Heart right ventricle (tissue), 16 donors: ENCODE measurements at regions not wholly inside any gene's neighbourhood (a gene's known extent, or its start where the extent isn't known, plus 50 kb on each side); places are given as distances from the start of the nearest gene placed in this dataset.

Experiments used
- ATAC-seq, 8 donors: fragments of 200-7000 bp; cut with Tn5 transposase; one replicate each; pipeline ENCODE4 v1.9.1; 2020; ENCODE audit warnings: mild to moderate bottlenecking in 8 of 8, moderate library complexity in 8 of 8, moderate number of reproducible peaks in 1 of 8
- DNase-seq, 2 donors: peaks; one replicate each; pipeline ENCODE4 v3.0.0-alpha.2; 2020
- H3K27ac ChIP-seq, 10 donors: fragments of 200-600 bp; sonication (generic) in 2 of 10; one replicate each; pipeline versions ENCODE4 v1.5.0 to v1.8.0; 2020 to 2022; ENCODE audit warnings: mild to moderate bottlenecking in 3 of 10
- H3K27me3 ChIP-seq, 7 donors: fragments of 200-600 bp; one replicate each; pipeline ENCODE4 v1.8.0; 2021 to 2022; ENCODE audit warnings: mild to moderate bottlenecking in 2 of 7
- H3K36me3 ChIP-seq, 9 donors: fragments of 200-600 bp; sonication (generic) in 1 of 9; one replicate each; pipeline versions ENCODE4 v1.5.0 to v1.8.0; 2020 to 2022; ENCODE audit warnings: mild to moderate bottlenecking in 2 of 9
- H3K4me1 ChIP-seq, 9 donors: fragments of 200-600 bp; sonication (generic) in 1 of 9; one replicate each; pipeline versions ENCODE4 v1.5.0 to v1.8.0; 2020 to 2022; ENCODE audit warnings: mild to moderate bottlenecking in 4 of 9
- H3K4me3 ChIP-seq, 10 donors: fragments of 200-600 bp; sonication (generic) in 2 of 10; one replicate each; pipeline versions ENCODE4 v1.5.0 to v1.8.0; 2020 to 2022; ENCODE audit warnings: mild to moderate bottlenecking in 7 of 10, moderate library complexity in 2 of 10
- H3K9me3 ChIP-seq, 11 donors: fragments of 200-600 bp in 10 of 11; sonication (generic) in 2 of 11; one replicate each; pipeline versions ENCODE4 v1.5.0 to v1.8.0; 2013 to 2022; ENCODE audit warnings: mild to moderate bottlenecking in 2 of 11, control low read depth in 1 of 11, moderate library complexity in 1 of 11
- WGBS, 2 donors: extraction: QIAGEN DNeasy Blood & Tissue Kit; methylation state at CpG; one replicate each; pipeline ENCODE4 v1.1.7; 2013; ENCODE audit warnings: inconsistent platforms in 1 of 2; 5-methylcytosine and 5-hydroxymethylcytosine counted together
- intact Hi-C, 10 donors: fragments of 100-400 bp; cut with DNase I; formaldehyde crosslinking; loops; one replicate each; pipeline versions ENCODE4 v1.11.1 to v1.14.2; 2022
- TF ChIP-seq, protein P1 (sequence below), 9 donors: fragments of 200-600 bp; sonication (generic) in 2 of 9; IDR thresholded peaks; one replicate each; pipeline versions ENCODE4 v1.5.0 to v1.8.0; 2021 to 2022; ENCODE audit warnings: antibody characterized with exemption in 9 of 9, mild to moderate bottlenecking in 5 of 9, moderate library complexity in 1 of 9
- donor health status: Arrhythmogenic right ventricular cardiomyopathy.
- donor health status: ischemic (EF 13 %, LVEDD 7.1; RV severe dilation, severe dysfunction).
- donor health status: healthy with polysubstance abuse.
- donor health status: DM: no; HTN: yes; CAD: no.
- donor health status: DM: no; HTN: no; CAD: no.
- donor health status: ischemic (EF 25% LVEDD 6.9; RV normal size, moderate dysfunction).
- donor health status: ischemic (EF 25% LVEDD 5.7; RV mildly dilated, moderate dysfunction).
- donor health status: healthy.
- donor health status: DM: yes; HTN: yes; CAD: no.
- donor health status: Ischemic cardiomyopathy.
- donor health status: ischemic (EF 35%, LVEDD 5.7; RV mildly dilated, moderate dysfunction).
- donor health status: nonischemic (EF 11% LVEDD 7.7; RV severe dilation, severe dysfunction).
- donor health status: DM: yes; HTN: yes; CAD: no.
- donor health status: PGD.
- donor health status: ischemic (EF 29% LVEDD 5.4; RV normal size, mild dysfunction).
- donor health status: nonischemic (EF 23%, LVEDD 6.1; RV moderate dilation, normal function).

- Histone ChIP-seq H3K4me1 (no peaks in the 10 kb centered on the region), H3K9me3 (no peaks in the 10 kb centered on the region), H3K36me3 (no peaks in the 10 kb centered on the region), H3K4me3 (no peak overlapping the region), H3K27me3 (no peaks in the 10 kb centered on the region), H3K27ac (no peak overlapping the region)
- DNase-seq, result no peak
- no peak for ATAC-seq
- TF ChIP-seq, protein P1, sequence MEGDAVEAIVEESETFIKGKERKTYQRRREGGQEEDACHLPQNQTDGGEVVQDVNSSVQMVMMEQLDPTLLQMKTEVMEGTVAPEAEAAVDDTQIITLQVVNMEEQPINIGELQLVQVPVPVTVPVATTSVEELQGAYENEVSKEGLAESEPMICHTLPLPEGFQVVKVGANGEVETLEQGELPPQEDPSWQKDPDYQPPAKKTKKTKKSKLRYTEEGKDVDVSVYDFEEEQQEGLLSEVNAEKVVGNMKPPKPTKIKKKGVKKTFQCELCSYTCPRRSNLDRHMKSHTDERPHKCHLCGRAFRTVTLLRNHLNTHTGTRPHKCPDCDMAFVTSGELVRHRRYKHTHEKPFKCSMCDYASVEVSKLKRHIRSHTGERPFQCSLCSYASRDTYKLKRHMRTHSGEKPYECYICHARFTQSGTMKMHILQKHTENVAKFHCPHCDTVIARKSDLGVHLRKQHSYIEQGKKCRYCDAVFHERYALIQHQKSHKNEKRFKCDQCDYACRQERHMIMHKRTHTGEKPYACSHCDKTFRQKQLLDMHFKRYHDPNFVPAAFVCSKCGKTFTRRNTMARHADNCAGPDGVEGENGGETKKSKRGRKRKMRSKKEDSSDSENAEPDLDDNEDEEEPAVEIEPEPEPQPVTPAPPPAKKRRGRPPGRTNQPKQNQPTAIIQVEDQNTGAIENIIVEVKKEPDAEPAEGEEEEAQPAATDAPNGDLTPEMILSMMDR (IDR thresholded peaks at IDR 0.05), result no peak
- WGBS, 2 donors, result 38 to 39% methylated on average over 1 of the region's 1 CpG
- intact Hi-C loops, result no loop called here
These were observed 454.1 kb upstream of the AGTR1 start for GRCh38 chr3:148243609-148244008.

DNA sequence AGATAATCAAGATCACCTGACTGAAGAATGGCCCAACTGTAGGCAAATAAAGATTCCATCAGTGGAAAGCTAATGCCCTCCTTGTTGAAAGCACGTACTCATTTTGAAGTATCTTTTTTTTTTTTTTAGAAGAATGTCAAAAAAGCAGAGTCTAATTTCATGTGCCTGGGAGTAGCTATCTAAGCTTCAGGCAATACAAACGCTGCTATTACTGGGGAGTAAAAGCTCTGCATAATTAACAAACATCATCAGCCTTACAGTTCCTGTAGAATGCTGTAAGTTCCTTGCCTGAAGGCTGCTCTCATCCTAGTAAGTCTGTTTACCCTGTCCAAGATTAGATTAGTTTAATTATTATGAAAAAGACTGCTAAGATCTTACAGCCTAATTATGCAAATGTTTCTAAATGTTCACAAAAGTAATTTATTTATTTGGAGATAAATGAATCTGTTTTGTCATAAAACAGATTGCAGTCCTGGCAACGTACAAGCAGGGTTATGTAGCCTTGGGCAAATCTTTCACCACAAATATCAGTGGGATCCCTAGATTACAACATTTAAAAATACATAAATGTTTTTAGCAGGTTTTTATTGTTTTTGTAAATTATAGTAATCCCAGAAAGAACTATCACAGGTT, 451.3 kb upstream of the AGTR1 start:
- WGBS, 2 donors, result 53 to 57% methylated on average over 3 of the region's 3 CpGs
- DNase-seq (no peak), ATAC-seq (no peak)
- no peaks in the 10 kb centered on the region for H3K9me3 ChIP-seq
- intact Hi-C loops, result no loop called here
- H3K36me3 ChIP-seq, result no peaks in the 10 kb centered on the region
- H3K27me3 ChIP-seq, result no peaks in the 10 kb centered on the region
- no peak overlapping the region for H3K4me3 ChIP-seq
- H3K27ac ChIP-seq, result no peak overlapping the region
- TF ChIP-seq, protein P1 (IDR thresholded peaks at IDR 0.05), result no peak
- H3K4me1 ChIP-seq, result no peaks in the 10 kb centered on the region

- Histone ChIP-seq H3K4me3 (no peak overlapping the region), H3K4me1 (no peaks in the 10 kb centered on the region), H3K36me3 (no peaks in the 10 kb centered on the region), H3K27me3 (no peaks in the 10 kb centered on the region), H3K27ac (no peak overlapping the region), H3K9me3 (no peaks in the 10 kb centered on the region)
- DNase-seq (no peak), ATAC-seq (no peak)
- intact Hi-C loops, result no loop called here
- WGBS, 2 donors, result 82 to 91% methylated on average over 2 of the region's 2 CpGs
- TF ChIP-seq, protein P1 (IDR thresholded peaks at IDR 0.05), result no peak
These were observed 444.0 kb upstream of the AGTR1 start for GRCh38 chr3:148253713-148254112.

DNA sequence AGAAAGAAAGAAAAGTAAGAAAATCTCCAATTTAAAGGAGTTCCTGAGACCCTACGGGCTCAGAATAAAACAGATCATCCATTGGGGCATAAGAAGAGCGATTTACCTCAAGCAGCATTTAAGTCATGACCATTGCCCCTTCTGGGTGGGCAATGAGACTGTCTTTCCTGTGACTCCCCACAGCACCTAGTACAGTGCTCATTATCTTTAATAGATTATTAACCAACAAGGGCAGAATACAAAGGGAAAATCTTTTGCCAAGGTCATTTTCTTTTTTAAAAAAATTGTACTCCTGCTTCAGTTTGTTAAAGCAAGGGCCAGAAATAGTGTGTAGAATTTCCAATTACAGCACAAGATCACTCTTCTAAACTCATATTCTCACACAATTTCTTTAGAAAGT, 443.3 kb upstream of the AGTR1 start:
- Histone ChIP-seq H3K27me3 (no peaks in the 10 kb centered on the region), H3K4me1 (no peaks in the 10 kb centered on the region), H3K27ac (no peak overlapping the region), H3K36me3 (no peaks in the 10 kb centered on the region), H3K9me3 (no peaks in the 10 kb centered on the region), H3K4me3 (no peak overlapping the region)
- TF ChIP-seq, protein P1 (IDR thresholded peaks at IDR 0.05), result no peak
- ATAC-seq, result no peak
- DNase-seq, result no peak
- intact Hi-C loops, result no loop called here
- 71 to 80% methylated on average over 2 of the region's 2 CpGs for WGBS, 2 donors
